H1 (cell line): ENCODE measurements at regions not wholly inside any gene's neighbourhood (a gene's known extent, or its start where the extent isn't known, plus 50 kb on each side); places are given as distances from the start of the nearest gene placed in this dataset.

Experiments
- BCL11A ChIP-seq, 2 experiments: IDR thresholded peaks; one replicate each; pipeline ENCODE4 v1.6.1; 2011; ENCODE audit warnings: low read depth in 2 of 2, low read length in 2 of 2, mild to moderate bottlenecking in 2 of 2
- CTCF ChIP-seq, 3 experiments: IDR thresholded peaks; 1 replicate in 2 of 3; 2 replicates in 1 of 3; pipeline versions ENCODE4 v1.5.1 to v1.6.1; 2011; ENCODE audit warnings: low read length in 3 of 3, mild to moderate bottlenecking in 3 of 3, inconsistent platforms in 2 of 3, low read depth in 1 of 3, moderate library complexity in 1 of 3; ENCODE audit not compliant: insufficient read depth in 1 of 3; ENCODE audit errors: control extremely low read depth in 1 of 3
- JUN ChIP-seq: IDR thresholded peaks from 2 replicates; pipeline ENCODE4 v1.6.1; 2011; ENCODE audit warnings: low read depth, mild to moderate bottlenecking, improper control_type of control experiment, low read length

GRCh38 chr4:28247805-28248204 lies 1387.2 kb downstream of the STIM2 start:
- no peak for TF ChIP-seq JUN
- no peak for TF ChIP-seq BCL11A (IDR thresholded peaks at IDR 0.05; ENCODE audit: low read depth in 2 of 2, low read length in 2 of 2)
- TF ChIP-seq CTCF (IDR thresholded peaks at IDR 0.05; ENCODE audit: control extremely low read depth in 1 of 3, insufficient read depth in 1 of 3, low read depth in 1 of 3, low read length in 3 of 3), result no peak
